ENCODE measurements at regions not wholly inside any gene's neighbourhood (a gene's known extent, or its start where the extent isn't known, plus 50 kb on each side); places are given as distances from the start of the nearest gene placed in this dataset.
"Not testable (repeated sequence)": the region's sequence is repeated elsewhere in the genome, so short reads cannot be mapped to it uniquely, and the experiment has no call there.

GRCh38 chr20:11502671-11503070 is 415.0 kb upstream of the BTBD3 start:
- no peaks in the 10 kb centered on the region for H3K36me3 ChIP-seq
- no peak for TF ChIP-seq EP300 (IDR thresholded peaks at IDR 0.05)
- TF ChIP-seq CTCF (IDR thresholded peaks at IDR 0.05): no peak
- TF ChIP-seq POLR2AphosphoS5 (IDR thresholded peaks at IDR 0.05): no peak
- TF ChIP-seq POLR2A (IDR thresholded peaks at IDR 0.05; ENCODE audit: low read depth): no peak
- no peaks in the 10 kb centered on the region for H3K9me3 ChIP-seq
- H3K4me1 ChIP-seq: no peaks in the 10 kb centered on the region
- no peaks in the 10 kb centered on the region for H3K27me3 ChIP-seq
- intact Hi-C loops (cut with DNase I): no loop called here
- no peak for DNase-seq (ENCODE audit: extremely low spot score)
- no peak overlapping the region for H3K27ac ChIP-seq (replicated peaks in 1 of 4)
- no peak overlapping the region for H3K4me3 ChIP-seq

GRCh38 chr20:11509776-11510175 is 407.9 kb upstream of the BTBD3 start:
- H3K27ac ChIP-seq (replicated peaks in 1 of 4): no peak overlapping the region
- no peak overlapping the region for H3K4me3 ChIP-seq
- intact Hi-C loops (cut with DNase I): no loop called here
- TF ChIP-seq EP300 (IDR thresholded peaks at IDR 0.05): no peak
- TF ChIP-seq POLR2A (IDR thresholded peaks at IDR 0.05; ENCODE audit: low read depth): no peak
- no peak for TF ChIP-seq CTCF (IDR thresholded peaks at IDR 0.05)
- TF ChIP-seq POLR2AphosphoS5 (IDR thresholded peaks at IDR 0.05): no peak
- peaks cover 0 to 6% (median 0%) of the 10 kb centered on the region in 4 donors for H3K9me3 ChIP-seq
- no peaks in the 10 kb centered on the region for H3K4me1 ChIP-seq
- no peaks in the 10 kb centered on the region for H3K27me3 ChIP-seq
- no peaks in the 10 kb centered on the region for H3K36me3 ChIP-seq
- no peak for DNase-seq (ENCODE audit: extremely low spot score)

GRCh38 chr20:11511821-11512220 is 405.9 kb upstream of the BTBD3 start:
- intact Hi-C loops (cut with DNase I): no loop called here
- H3K4me3 ChIP-seq: no peak overlapping the region
- no peak for DNase-seq (ENCODE audit: extremely low spot score)
- no peak for TF ChIP-seq POLR2A (IDR thresholded peaks at IDR 0.05; ENCODE audit: low read depth)
- no peak for TF ChIP-seq CTCF (IDR thresholded peaks at IDR 0.05)
- TF ChIP-seq EP300 (IDR thresholded peaks at IDR 0.05): no peak
- TF ChIP-seq POLR2AphosphoS5 (IDR thresholded peaks at IDR 0.05): no peak
- WGBS: 72% methylated on average over 5 of the region's 5 CpGs
- no peaks in the 10 kb centered on the region for H3K27me3 ChIP-seq
- no peaks in the 10 kb centered on the region for H3K4me1 ChIP-seq
- H3K36me3 ChIP-seq: no peaks in the 10 kb centered on the region
- peaks cover 0 to 6% (median 0%) of the 10 kb centered on the region in 4 donors for H3K9me3 ChIP-seq
- H3K27ac ChIP-seq (replicated peaks in 1 of 4): no peak overlapping the region

- H3K27me3 ChIP-seq; H3K9me3 ChIP-seq; H3K36me3 ChIP-seq; H3K27ac ChIP-seq (replicated peaks in 1 of 4); intact Hi-C loops (cut with DNase I); H3K4me1 ChIP-seq; DNase-seq (ENCODE audit: extremely low spot score); H3K4me3 ChIP-seq: not testable (repeated sequence)
- WGBS: 89% methylated on average over 15 of the region's 39 CpGs
Measured at GRCh38 chr20:11513241-11513745, 404.4 kb upstream of the BTBD3 start.

- TF ChIP-seq POLR2AphosphoS5 (IDR thresholded peaks at IDR 0.05) (no peak), EP300 (IDR thresholded peaks at IDR 0.05) (no peak), POLR2A (IDR thresholded peaks at IDR 0.05; ENCODE audit: low read depth) (no peak), CTCF (IDR thresholded peaks at IDR 0.05) (no peak)
- no peak for DNase-seq (ENCODE audit: extremely low spot score)
- intact Hi-C loops (cut with DNase I): no loop called here
- H3K27me3 ChIP-seq: no peaks in the 10 kb centered on the region
- H3K4me1 ChIP-seq: no peaks in the 10 kb centered on the region
- no peak overlapping the region for H3K27ac ChIP-seq (replicated peaks in 1 of 4)
- H3K4me3 ChIP-seq: no peak overlapping the region
- WGBS: 81% methylated on average over 4 of the region's 4 CpGs
- no peaks in the 10 kb centered on the region for H3K9me3 ChIP-seq
- no peaks in the 10 kb centered on the region for H3K36me3 ChIP-seq
Measured at GRCh38 chr20:11516448-11516847, 401.2 kb upstream of the BTBD3 start.
